ENCODE measurements at regions not wholly inside any gene's neighbourhood (a gene's known extent, or its start where the extent isn't known, plus 50 kb on each side); places are given as distances from the start of the nearest gene placed in this dataset.

DNA sequence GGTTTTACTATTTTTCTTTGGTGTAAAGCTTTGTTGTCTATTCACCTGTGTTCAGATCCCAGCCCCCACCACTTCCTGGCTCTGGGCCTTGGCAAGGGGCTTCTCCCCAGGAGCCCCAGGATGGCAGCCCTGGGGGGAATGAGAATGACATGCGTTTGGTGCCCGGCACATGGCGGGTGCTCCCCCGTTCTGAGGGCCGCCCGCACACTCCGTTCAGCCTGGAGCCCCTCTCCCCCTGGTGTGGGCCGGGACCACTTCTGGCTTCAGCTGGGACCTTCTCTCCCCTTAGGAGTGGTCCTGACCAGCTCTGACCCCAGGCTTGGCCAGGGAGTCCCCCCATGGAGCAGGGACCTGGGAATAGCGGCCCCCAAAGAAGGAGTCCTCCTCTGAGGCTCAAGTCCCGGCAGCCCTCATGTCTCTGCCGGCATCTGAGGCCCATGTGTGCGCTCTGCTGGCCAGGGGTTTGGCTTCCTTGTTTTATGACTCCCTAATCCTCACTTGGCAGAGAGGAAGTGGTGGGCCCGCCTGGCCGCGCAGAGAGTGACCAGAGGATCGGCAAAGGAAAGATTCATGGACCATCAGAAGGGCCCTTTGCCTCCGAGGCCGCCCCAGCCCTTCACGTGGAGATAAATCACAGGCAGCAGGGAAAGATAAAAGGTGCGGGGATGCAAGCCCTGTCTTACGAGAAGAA is 57.0 kb upstream of the LMX1B start:
- Mint-ChIP-seq H3K4me1 (peaks cover 3 to 5% of the 10 kb centered on the region in 2 donors), H3K27me3 (peaks cover 26 to 30% of the 10 kb centered on the region in 2 donors), H3K4me3 (no peak overlapping the region), H3K27ac (no peak overlapping the region), H3K9me3 (no peaks in the 10 kb centered on the region), H3K36me3 (no peaks in the 10 kb centered on the region)
- ATAC-seq (replicated peaks) (no peak), DNase-seq (no peak)

DNA sequence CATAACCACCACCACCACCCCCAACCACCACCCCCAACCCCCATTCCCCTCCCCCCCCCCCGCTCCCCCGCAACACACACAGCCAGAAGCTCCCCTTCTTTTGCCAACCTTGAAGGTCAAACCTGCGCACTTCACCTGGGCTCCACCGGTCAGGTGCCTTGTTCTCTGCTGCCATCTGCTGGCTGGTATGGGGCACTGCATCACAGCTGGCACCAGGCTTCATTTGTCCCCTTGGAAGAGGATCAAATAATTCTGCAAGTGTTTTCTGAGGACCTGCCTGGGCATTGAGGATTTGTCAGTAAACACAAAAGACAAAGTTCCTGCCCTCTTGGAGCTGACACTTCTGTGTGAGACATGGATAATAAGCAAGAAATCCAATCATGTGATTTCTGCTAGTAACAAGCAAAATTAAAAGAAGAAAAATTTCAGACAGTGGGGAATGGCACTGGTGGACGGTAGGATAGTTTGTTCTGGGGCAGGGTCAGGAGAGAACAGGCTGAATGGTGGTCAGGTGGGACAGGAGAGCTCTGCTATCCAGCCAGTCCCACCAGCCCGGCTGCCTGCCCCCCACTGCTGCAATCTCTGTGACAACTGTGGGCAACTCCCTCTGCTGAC is 55.6 kb upstream of the LMX1B start:
- DNase-seq: peak; percentile 38
- no peaks in the 10 kb centered on the region for H3K36me3 Mint-ChIP-seq
- peaks cover 27 to 42% of the 10 kb centered on the region in 2 donors for H3K27me3 Mint-ChIP-seq
- ATAC-seq (replicated peaks): peak; percentile 85 to 89
- no peaks in the 10 kb centered on the region for H3K9me3 Mint-ChIP-seq
- peak overlapping the region; percentile 4 for H3K27ac Mint-ChIP-seq
- H3K4me1 Mint-ChIP-seq: peaks cover 3 to 5% of the 10 kb centered on the region in 2 donors
- no peak overlapping the region for H3K4me3 Mint-ChIP-seq

GRCh38 chr9:126559296-126559695 is 54.4 kb upstream of the LMX1B start:
- Mint-ChIP-seq H3K4me1 (peaks cover 3 to 5% of the 10 kb centered on the region in 2 donors), H3K9me3 (no peaks in the 10 kb centered on the region), H3K36me3 (no peaks in the 10 kb centered on the region), H3K4me3 (no peak overlapping the region), H3K27ac (no peak overlapping the region), H3K27me3 (peaks cover 35 to 47% of the 10 kb centered on the region in 2 donors)
- DNase-seq (no peak), ATAC-seq (replicated peaks) (no peak)

DNA sequence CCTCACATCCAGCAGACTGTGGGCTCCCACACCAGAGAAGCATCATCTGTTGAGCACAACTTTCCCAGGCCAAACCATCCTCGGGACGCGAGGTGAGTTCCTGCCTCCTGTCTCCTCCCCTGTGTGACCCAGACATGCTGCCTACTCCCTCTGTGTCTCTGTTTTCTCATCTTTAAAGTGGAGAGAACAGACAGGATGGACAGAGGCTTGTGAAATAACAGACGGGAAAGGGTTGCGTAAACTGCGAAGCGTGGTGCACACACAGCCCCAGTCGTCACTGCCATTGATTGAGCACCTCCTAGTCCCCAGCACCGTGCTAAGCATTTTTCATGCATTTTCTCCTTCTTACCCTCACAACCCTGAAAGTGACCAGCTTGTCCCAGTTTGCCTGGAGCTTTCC is 52.1 kb upstream of the LMX1B start:
- peaks cover 3 to 5% of the 10 kb centered on the region in 2 donors for H3K4me1 Mint-ChIP-seq
- ATAC-seq (replicated peaks) (no peak), DNase-seq (no peak)
- no peaks in the 10 kb centered on the region for H3K36me3 Mint-ChIP-seq
- H3K27ac Mint-ChIP-seq: no peak overlapping the region
- H3K9me3 Mint-ChIP-seq: no peaks in the 10 kb centered on the region
- H3K27me3 Mint-ChIP-seq: peaks cover 49 to 65% of the 10 kb centered on the region in 2 donors
- no peak overlapping the region for H3K4me3 Mint-ChIP-seq

DNA sequence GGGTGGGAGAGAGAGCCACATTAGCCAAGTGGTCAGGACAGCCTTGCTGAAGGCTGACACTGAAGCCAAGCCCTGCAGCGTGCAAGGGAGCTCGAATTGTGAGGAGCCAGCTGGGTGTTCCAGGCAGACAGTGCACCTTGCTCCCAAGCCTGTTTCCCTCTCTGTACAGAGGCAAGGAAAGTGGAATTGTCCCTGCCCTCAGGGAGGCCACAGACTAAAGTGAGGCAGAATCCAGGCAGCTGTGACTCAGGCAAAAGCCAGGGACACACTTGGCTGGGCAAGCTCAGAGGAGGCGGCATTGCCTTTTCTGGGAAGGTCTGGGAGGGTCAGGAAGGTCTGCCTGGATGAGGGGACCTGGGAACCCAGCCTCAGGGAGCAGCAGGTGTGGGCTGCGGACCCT is 50.2 kb upstream of the LMX1B start:
- Mint-ChIP-seq H3K9me3 (no peaks in the 10 kb centered on the region), H3K36me3 (no peaks in the 10 kb centered on the region), H3K27me3 (peaks cover 49 to 68% of the 10 kb centered on the region in 2 donors), H3K4me1 (no peaks in the 10 kb centered on the region), H3K27ac (no peak overlapping the region), H3K4me3 (no peak overlapping the region)
- no peak for DNase-seq
- ATAC-seq (replicated peaks): no peak

Measured in stimulated activated naive B cell treated with anti-CD40 and anti-IgM and Interleukin-4, amounts not matched to agents 10 μg/mL and 1 μg/mL and 100 μg/mL, for 72 hours (primary cell).